GM23338 (cell line): ENCODE measurements at regions not wholly inside any gene's neighbourhood (a gene's known extent, or its start where the extent isn't known, plus 50 kb on each side); places are given as distances from the start of the nearest gene placed in this dataset.

ENCODE experiments used
- CTCF ChIP-seq, 2 experiments: fragments of 200-600 bp in 1 of 2; sonication (generic) in 1 of 2; conservative IDR thresholded peaks; 2 replicates each; pipeline versions ENCODE4 v1.5.1 to v1.6.1; 2016 to 2017; ENCODE audit warnings: antibody characterized with exemption in 2 of 2, low read depth in 2 of 2, mild to moderate bottlenecking in 2 of 2, moderate library complexity in 1 of 2
- ETS1 ChIP-seq: IDR thresholded peaks from 2 replicates; pipeline ENCODE4 v1.6.1; 2016; ENCODE audit warnings: antibody characterized with exemption
- EZH2 ChIP-seq: fragments of 200-600 bp; sonication (generic); IDR thresholded peaks from one replicate; pipeline ENCODE4 v1.8.0; 2017; ENCODE audit warnings: antibody characterized with exemption, mild to moderate bottlenecking, low read depth; ENCODE audit not compliant: unreplicated experiment
- EZH2phosphoT487 ChIP-seq: fragments of 200-600 bp; sonication (generic); IDR thresholded peaks from one replicate; pipeline ENCODE4 v1.8.1; 2018; ENCODE audit warnings: antibody characterized with exemption; ENCODE audit not compliant: unreplicated experiment
- NANOG ChIP-seq: IDR thresholded peaks from 2 replicates; pipeline ENCODE4 v1.6.1; 2016; ENCODE audit warnings: antibody characterized with exemption, borderline replicate concordance
- POLR2AphosphoS5 ChIP-seq: IDR thresholded peaks from 2 replicates; pipeline ENCODE4 v1.6.1; 2016; ENCODE audit warnings: antibody characterized with exemption, low read depth
- REST ChIP-seq: IDR thresholded peaks from one replicate; pipeline ENCODE4 v1.6.1; 2018; ENCODE audit warnings: antibody characterized with exemption; ENCODE audit not compliant: unreplicated experiment
- ZNF331 ChIP-seq: fragments of 250-450 bp; sonication (Bioruptor Pico); IDR thresholded peaks from 2 replicates; pipeline ENCODE4 v1.5.0; 2020; ENCODE audit warnings: low read depth, mild to moderate bottlenecking, moderate library complexity
- ZNF462 ChIP-seq: fragments of 250-450 bp; sonication (Bioruptor Pico); IDR thresholded peaks from 2 replicates; pipeline ENCODE4 v1.5.0; 2020; ENCODE audit warnings: mild to moderate bottlenecking, moderate library complexity

GRCh38 chr13:23956106-23956505, 58.8 kb upstream of the C1QTNF9B start:
- TF ChIP-seq CTCF (conservative IDR thresholded peaks at IDR 0.05; ENCODE audit: low read depth in 2 of 2), result no peak
- no peak for TF ChIP-seq EZH2
- no peak for TF ChIP-seq ZNF462 (CRISPR knock-in tag)
- TF ChIP-seq REST, result no peak
- TF ChIP-seq POLR2AphosphoS5, result no peak
- TF ChIP-seq ETS1, result no peak
- TF ChIP-seq EZH2phosphoT487, result no peak
- TF ChIP-seq ZNF331 (CRISPR knock-in tag), result no peak
- TF ChIP-seq NANOG, result no peak
